ENCODE measurements at regions not wholly inside any gene's neighbourhood (a gene's known extent, or its start where the extent isn't known, plus 50 kb on each side); places are given as distances from the start of the nearest gene placed in this dataset.

DNA sequence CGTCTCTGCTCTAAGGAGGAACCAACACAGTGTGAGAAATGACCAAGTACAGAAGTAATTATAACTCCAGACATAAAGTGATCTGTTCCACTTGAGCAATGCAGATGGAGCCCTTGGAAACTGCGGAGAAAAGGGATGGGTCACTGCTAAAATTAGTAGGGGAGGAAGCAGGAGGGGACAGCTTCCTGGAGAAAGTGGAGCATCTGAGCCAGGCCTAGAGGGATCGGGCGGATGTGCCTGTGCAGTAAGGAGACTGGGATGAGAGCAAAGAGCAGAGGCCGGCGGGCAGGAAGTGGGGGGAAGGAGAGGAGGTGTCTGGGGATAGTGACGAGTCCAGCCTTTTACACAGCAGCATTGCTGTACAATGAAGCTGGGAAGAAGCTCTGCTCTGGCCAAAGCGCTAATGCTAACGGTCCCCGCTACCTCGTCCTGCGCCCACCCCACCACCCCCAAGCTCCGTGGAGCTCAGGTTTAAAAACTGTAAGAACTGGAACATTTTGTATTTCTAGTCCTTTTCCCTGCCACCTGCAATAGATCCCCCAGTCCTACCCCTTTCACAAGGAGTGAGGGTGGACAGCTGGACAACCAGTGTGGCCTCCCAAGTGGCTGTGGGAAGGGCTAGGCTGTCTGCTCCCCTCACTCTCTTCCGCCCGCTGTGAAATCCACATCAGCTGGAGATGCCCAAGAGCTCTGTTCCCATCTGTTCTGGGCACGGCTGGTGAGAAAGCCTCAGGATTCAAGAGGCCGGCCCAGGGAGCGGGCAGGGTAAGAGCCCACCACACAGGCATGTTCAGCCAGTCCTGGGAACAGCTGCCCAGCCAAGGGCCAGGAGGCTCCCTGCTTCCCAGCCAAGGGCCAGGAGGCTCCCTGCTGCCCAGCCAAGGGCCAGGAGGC is 53.0 kb upstream of the HES1 start:
- H3K36me3 Mint-ChIP-seq = no peaks in the 10 kb centered on the region
- peaks cover 0 to 8% (median 3%) of the 10 kb centered on the region in 4 donors for H3K4me1 Mint-ChIP-seq
- intact Hi-C loops (cut with micrococcal nuclease) = loop anchor here (2.0 kb wide), 1 partner anchor 146 kb away; no protein-coding TSS in a partner anchor
- peaks cover 9 to 17% of the 10 kb centered on the region in 2 donors for H3K27me3 Mint-ChIP-seq
- Histone ChIP-seq H3K4me1 (ENCODE audit: insufficient read depth, low read length) (no peaks in the 10 kb centered on the region), H3K9me3 (ENCODE audit: control insufficient read depth in 1 of 2, low read length in 2 of 2) (no peaks in the 10 kb centered on the region), H3K4me3 (ENCODE audit: low read length in 2 of 2) (no peak overlapping the region), H3K36me3 (ENCODE audit: insufficient read depth, low read length) (no peaks in the 10 kb centered on the region), H3K27ac (ENCODE audit: low read depth, low read length) (no peak overlapping the region), H3K27me3 (ENCODE audit: insufficient read depth, low read length) (no peaks in the 10 kb centered on the region)
- no peak for DNase-seq
- ChIA-PET CTCF (ENCODE audit: partially characterized antibody) (no interaction called here), POLR2A (ENCODE audit: partially characterized antibody) (no interaction called here)
- peak overlapping the region in 1 of 7 donors; percentile 25 for H3K27ac Mint-ChIP-seq
- no peaks in the 10 kb centered on the region for H3K9me3 Mint-ChIP-seq
- no peak overlapping the region for H3K4me3 Mint-ChIP-seq

DNA sequence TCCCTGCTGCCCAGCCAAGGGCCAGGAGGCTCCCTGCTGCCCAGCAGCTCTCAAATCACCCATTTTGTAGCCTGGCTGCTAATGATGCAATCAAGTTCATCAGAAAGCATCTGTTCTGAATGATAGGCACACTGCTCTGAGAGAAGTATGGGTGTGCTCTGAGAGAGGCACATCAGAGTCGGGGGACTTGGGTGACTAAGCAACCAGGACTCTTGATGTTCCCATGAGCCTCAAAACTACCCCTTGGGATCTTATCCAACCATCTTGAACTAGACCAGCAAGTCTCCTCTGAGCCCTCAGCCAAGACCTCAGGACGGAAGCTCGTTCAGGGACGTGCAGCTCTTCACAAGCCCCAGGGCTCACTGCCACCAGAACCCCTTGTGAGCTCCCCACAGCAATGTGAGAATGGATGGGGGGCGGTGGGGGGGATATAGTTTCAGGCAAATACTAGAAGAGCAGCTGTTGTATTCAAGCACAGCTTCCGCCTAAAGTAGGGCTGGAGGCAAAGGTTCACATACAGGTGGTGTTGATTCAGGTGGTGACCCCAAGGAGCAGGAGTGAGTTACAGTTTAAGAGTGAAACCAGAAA is 52.2 kb upstream of the HES1 start:
- Histone ChIP-seq H3K4me3 (ENCODE audit: low read length in 2 of 2) (no peak overlapping the region), H3K27ac (ENCODE audit: low read depth, low read length) (no peak overlapping the region), H3K9me3 (ENCODE audit: control insufficient read depth in 1 of 2, low read length in 2 of 2) (no peaks in the 10 kb centered on the region), H3K4me1 (ENCODE audit: insufficient read depth, low read length) (no peaks in the 10 kb centered on the region), H3K36me3 (ENCODE audit: insufficient read depth, low read length) (no peaks in the 10 kb centered on the region), H3K27me3 (ENCODE audit: insufficient read depth, low read length) (no peaks in the 10 kb centered on the region)
- CTCF ChIA-PET (ENCODE audit: partially characterized antibody) = no interaction called here
- no peak overlapping the region for H3K27ac Mint-ChIP-seq
- H3K27me3 Mint-ChIP-seq = peaks cover 9 to 14% of the 10 kb centered on the region in 2 donors
- H3K36me3 Mint-ChIP-seq = no peaks in the 10 kb centered on the region
- H3K4me1 Mint-ChIP-seq = peaks cover 0 to 8% (median 3%) of the 10 kb centered on the region in 4 donors
- intact Hi-C loops (cut with micrococcal nuclease) = loop anchor here (2.0 kb wide), 1 partner anchor 145 kb away; no protein-coding TSS in a partner anchor
- H3K4me3 Mint-ChIP-seq = no peak overlapping the region
- POLR2A ChIA-PET (ENCODE audit: partially characterized antibody) = no interaction called here
- DNase-seq = no peak
- no peaks in the 10 kb centered on the region for H3K9me3 Mint-ChIP-seq

DNA sequence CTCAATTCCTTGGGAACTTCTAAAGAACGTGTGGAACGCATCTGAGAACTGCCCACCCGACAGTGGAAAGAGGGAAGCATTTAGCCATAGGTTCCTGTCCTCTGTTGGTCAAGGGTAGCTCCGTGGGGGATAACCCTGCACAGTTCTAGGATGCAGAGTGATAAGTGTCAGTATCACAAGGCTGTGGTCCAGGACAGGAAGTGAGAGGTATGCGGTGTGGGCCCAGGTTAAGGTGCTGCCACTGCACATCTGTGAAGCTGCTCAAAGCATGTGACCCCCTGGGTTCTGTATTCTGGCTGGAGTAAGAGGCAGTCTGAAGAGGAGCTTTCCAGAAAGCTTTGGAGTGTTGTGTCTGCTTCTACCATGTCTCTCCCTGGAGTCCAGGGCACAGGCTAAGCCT is 51.7 kb upstream of the HES1 start:
- POLR2A ChIA-PET (ENCODE audit: partially characterized antibody) = no interaction called here
- H3K27me3 ChIP-seq (ENCODE audit: insufficient read depth, low read length) = no peaks in the 10 kb centered on the region
- H3K4me3 ChIP-seq (ENCODE audit: low read length in 2 of 2) = no peak overlapping the region
- CTCF ChIA-PET (ENCODE audit: partially characterized antibody) = no interaction called here
- H3K27ac Mint-ChIP-seq = no peak overlapping the region
- intact Hi-C loops (cut with micrococcal nuclease) = no loop called here
- H3K27ac ChIP-seq (ENCODE audit: low read depth, low read length) = no peak overlapping the region
- no peak overlapping the region for H3K4me3 Mint-ChIP-seq
- H3K36me3 ChIP-seq (ENCODE audit: insufficient read depth, low read length) = no peaks in the 10 kb centered on the region
- H3K36me3 Mint-ChIP-seq = no peaks in the 10 kb centered on the region
- H3K9me3 ChIP-seq (ENCODE audit: control insufficient read depth in 1 of 2, low read length in 2 of 2) = no peaks in the 10 kb centered on the region
- no peak for DNase-seq
- no peaks in the 10 kb centered on the region for H3K9me3 Mint-ChIP-seq
- H3K4me1 Mint-ChIP-seq = peaks cover 0 to 8% (median 3%) of the 10 kb centered on the region in 4 donors
- no peaks in the 10 kb centered on the region for H3K4me1 ChIP-seq (ENCODE audit: insufficient read depth, low read length)
- peaks cover 9 to 14% of the 10 kb centered on the region in 2 donors for H3K27me3 Mint-ChIP-seq

Data from CD4-positive, alpha-beta memory T cell (primary cell).